B cell (primary cell): ENCODE measurements at regions not wholly inside any gene's neighbourhood (a gene's known extent, or its start where the extent isn't known, plus 50 kb on each side); places are given as distances from the start of the nearest gene placed in this dataset.

Source experiments
- CTCF ChIP-seq: fragments of 200-600 bp; IDR thresholded peaks from one replicate; pipeline ENCODE4 v1.8.0; 2022; ENCODE audit warnings: antibody characterized with exemption, mild to moderate bottlenecking
- EZH2 ChIP-seq: IDR thresholded peaks from 2 replicates; pipeline ENCODE4 v1.6.1; 2012; ENCODE audit warnings: borderline replicate concordance, low read depth, mild to moderate bottlenecking, moderate library complexity, low read length; ENCODE audit not compliant: insufficient read depth, poor library complexity, severe bottlenecking

GRCh38 chr18:60020107-60020925, 120.5 kb downstream of the PMAIP1 start:
- TF ChIP-seq CTCF, result no peak
- no peak for TF ChIP-seq EZH2
